ENCODE measurements at regions not wholly inside any gene's neighbourhood (a gene's known extent, or its start where the extent isn't known, plus 50 kb on each side); places are given as distances from the start of the nearest gene placed in this dataset.
"Not testable (repeated sequence)": the region's sequence is repeated elsewhere in the genome, so short reads cannot be mapped to it uniquely, and the experiment has no call there.

- not testable (repeated sequence) for DNase-seq (ENCODE audit: low spot score)
Measured at GRCh38 chr22:11606047-11607000, 3921.7 kb upstream of the OR11H1 start.

GRCh38 chr22:11607215-11607614 lies 3920.8 kb upstream of the OR11H1 start:
- not testable (repeated sequence) for DNase-seq (ENCODE audit: low spot score)

GRCh38 chr22:11608486-11608885 lies 3919.5 kb upstream of the OR11H1 start:
- not testable (repeated sequence) for DNase-seq (ENCODE audit: low spot score)

- not testable (repeated sequence) for DNase-seq (ENCODE audit: low spot score)
Measured at GRCh38 chr22:11609193-11609592, 3918.8 kb upstream of the OR11H1 start.

- DNase-seq (ENCODE audit: low spot score), result not testable (repeated sequence)
Measured at GRCh38 chr22:11611280-11611679, 3916.7 kb upstream of the OR11H1 start.

GRCh38 chr22:11611876-11612275 lies 3916.1 kb upstream of the OR11H1 start:
- not testable (repeated sequence) for DNase-seq (ENCODE audit: low spot score)

- DNase-seq (ENCODE audit: low spot score), result not testable (repeated sequence)
Measured at GRCh38 chr22:11613081-11613897, 3914.7 kb upstream of the OR11H1 start.

GRCh38 chr22:11613898-11614755 lies 3913.9 kb upstream of the OR11H1 start:
- no peak for DNase-seq (ENCODE audit: low spot score)

- DNase-seq (ENCODE audit: low spot score), result not testable (repeated sequence)
Measured at GRCh38 chr22:11614798-11615433, 3913.1 kb upstream of the OR11H1 start.

- DNase-seq (ENCODE audit: low spot score), result no peak
Measured at GRCh38 chr22:11616811-11617210, 3911.2 kb upstream of the OR11H1 start.

- DNase-seq (ENCODE audit: low spot score), result not testable (repeated sequence)
Measured at GRCh38 chr22:11618322-11618662, 3909.7 kb upstream of the OR11H1 start.

GRCh38 chr22:11618688-11619087 lies 3909.3 kb upstream of the OR11H1 start:
- not testable (repeated sequence) for DNase-seq (ENCODE audit: low spot score)

GRCh38 chr22:11620921-11621762 lies 3906.8 kb upstream of the OR11H1 start:
- DNase-seq (ENCODE audit: low spot score), result not testable (repeated sequence)

GRCh38 chr22:11622774-11623173 lies 3905.2 kb upstream of the OR11H1 start:
- not testable (repeated sequence) for DNase-seq (ENCODE audit: low spot score)

GRCh38 chr22:11625711-11626421 lies 3902.1 kb upstream of the OR11H1 start:
- DNase-seq (ENCODE audit: low spot score), result not testable (repeated sequence)

GRCh38 chr22:11626422-11626773 lies 3901.6 kb upstream of the OR11H1 start:
- no peak for DNase-seq (ENCODE audit: low spot score)

GRCh38 chr22:11627036-11627435 lies 3901.0 kb upstream of the OR11H1 start:
- DNase-seq (ENCODE audit: low spot score), result not testable (repeated sequence)

- DNase-seq (ENCODE audit: low spot score), result no peak
Measured at GRCh38 chr22:11627436-11627797, 3900.6 kb upstream of the OR11H1 start.

GRCh38 chr22:11627798-11628650 lies 3900.0 kb upstream of the OR11H1 start:
- DNase-seq (ENCODE audit: low spot score), result no peak
